ENCODE measurements at regions not wholly inside any gene's neighbourhood (a gene's known extent, or its start where the extent isn't known, plus 50 kb on each side); places are given as distances from the start of the nearest gene placed in this dataset.
A peak's percentile ranks its signal among the peaks of the same experiment; 100 is the strongest.

GRCh38 chr13:73683746-73684145 is 450.5 kb downstream of the KLF12 start:
- Histone ChIP-seq H3K4me3 (ENCODE audit: low read depth, low read length) (no peak overlapping the region), H3K27ac (ENCODE audit: extremely low read depth, low read depth, low read length) (no peak overlapping the region), H3K9me3 (ENCODE audit: control insufficient read depth, insufficient read depth, low read depth, low read length) (no peaks in the 10 kb centered on the region), H3K36me3 (ENCODE audit: control insufficient read depth in 2 of 2, insufficient read depth in 1 of 2, low read length in 2 of 2) (no peaks in the 10 kb centered on the region), H3K4me1 (ENCODE audit: control insufficient read depth, insufficient read depth, low read length) (no peaks in the 10 kb centered on the region)
- ChIA-PET CTCF (interaction anchor here (0.6 kb wide), 1 partner anchor 170 kb away, joined by 3 read pairs; no protein-coding TSS in a partner anchor), POLR2A (interaction anchor here (0.5 kb wide), 1 partner anchor 488 kb away, joined by 3 read pairs; no protein-coding TSS in a partner anchor)
- TF ChIP-seq SP2 (tag by site-specific recombination; IDR thresholded peaks at IDR 0.05) (no peak), ZNF785 (tag by site-specific recombination; IDR thresholded peaks at IDR 0.05) (no peak), PRDM4 (tag by site-specific recombination; IDR thresholded peaks at IDR 0.05) (no peak), EGR2 (tag by site-specific recombination; IDR thresholded peaks at IDR 0.05; ENCODE audit: low read depth) (no peak), ZNF561 (tag by site-specific recombination; IDR thresholded peaks at IDR 0.05; ENCODE audit: borderline replicate concordance) (no peak), ZNF692 (tag by site-specific recombination; IDR thresholded peaks at IDR 0.05) (no peak), PATZ1 (tag by site-specific recombination; IDR thresholded peaks at IDR 0.05) (no peak), ZNF19 (tag by site-specific recombination; IDR thresholded peaks at IDR 0.05; ENCODE audit: low read depth) (no peak), ZBTB6 (tag by site-specific recombination; IDR thresholded peaks at IDR 0.05) (no peak), ZNF629 (tag by site-specific recombination; IDR thresholded peaks at IDR 0.05) (no peak), ZNF362 (tag by site-specific recombination; IDR thresholded peaks at IDR 0.05) (no peak), ZNF610 (tag by site-specific recombination; IDR thresholded peaks at IDR 0.05; ENCODE audit: borderline replicate concordance) (no peak), ZNF645 (tag by site-specific recombination; IDR thresholded peaks at IDR 0.05) (no peak), MEIS1 (CRISPR knock-in tag; IDR thresholded peaks at IDR 0.05; ENCODE audit: borderline replicate concordance) (no peak)

GRCh38 chr13:73681779-73682178 is 452.4 kb downstream of the KLF12 start:
- no peaks in the 10 kb centered on the region for H3K4me1 ChIP-seq (ENCODE audit: control insufficient read depth, insufficient read depth, low read length)
- H3K9me3 ChIP-seq (ENCODE audit: control insufficient read depth, insufficient read depth, low read depth, low read length) = no peaks in the 10 kb centered on the region
- CTCF ChIA-PET = no interaction called here
- H3K36me3 ChIP-seq (ENCODE audit: control insufficient read depth in 2 of 2, insufficient read depth in 1 of 2, low read length in 2 of 2) = no peaks in the 10 kb centered on the region
- TF ChIP-seq ZNF133 (tag by site-specific recombination; IDR thresholded peaks at IDR 0.05) (no peak), ZNF10 (tag by site-specific recombination; IDR thresholded peaks at IDR 0.05) (peak; percentile 93)
- H3K4me3 ChIP-seq (ENCODE audit: low read depth, low read length) = no peak overlapping the region
- POLR2A ChIA-PET = no interaction called here
- no peak overlapping the region for H3K27ac ChIP-seq (ENCODE audit: extremely low read depth, low read depth, low read length)

Data from HEK293 (cell line).